Neural cell (in vitro differentiated cells): ENCODE measurements at regions not wholly inside any gene's neighbourhood (a gene's known extent, or its start where the extent isn't known, plus 50 kb on each side); places are given as distances from the start of the nearest gene placed in this dataset.

Experiments used
- EP300 ChIP-seq: fragments of 450-650 bp; conservative IDR thresholded peaks from 2 replicates; pipeline ENCODE4 v1.6.1; 2014; ENCODE audit warnings: antibody characterized with exemption, mild to moderate bottlenecking, moderate library complexity; ENCODE audit not compliant: poor library complexity, severe bottlenecking
- EZH2 ChIP-seq: fragments of 200-600, 300-800 bp; shearing (Covaris generic), sonication (generic); IDR thresholded peaks from 2 replicates; pipeline ENCODE4 v1.6.1; 2014; ENCODE audit warnings: antibody characterized with exemption, low read length, borderline replicate concordance, mild to moderate bottlenecking; ENCODE audit not compliant: insufficient read depth, poor library complexity, severe bottlenecking
- MXI1 ChIP-seq: fragments of 450-650 bp; conservative IDR thresholded peaks from 2 replicates; pipeline ENCODE4 v1.6.1; 2014; ENCODE audit warnings: antibody characterized with exemption, mild to moderate bottlenecking; ENCODE audit not compliant: poor library complexity, severe bottlenecking
- RAD21 ChIP-seq: fragments of 450-650 bp; conservative IDR thresholded peaks from 2 replicates; pipeline ENCODE4 v1.6.1; 2014; ENCODE audit warnings: antibody characterized with exemption, mild to moderate bottlenecking, moderate library complexity
- TF ChIP-seq, protein P1 (sequence below): fragments of 450-650 bp; IDR thresholded peaks from 2 replicates; pipeline ENCODE4 v1.5.1; 2014; ENCODE audit warnings: antibody characterized with exemption, mild to moderate bottlenecking, moderate library complexity; ENCODE audit not compliant: poor library complexity, severe bottlenecking

DNA sequence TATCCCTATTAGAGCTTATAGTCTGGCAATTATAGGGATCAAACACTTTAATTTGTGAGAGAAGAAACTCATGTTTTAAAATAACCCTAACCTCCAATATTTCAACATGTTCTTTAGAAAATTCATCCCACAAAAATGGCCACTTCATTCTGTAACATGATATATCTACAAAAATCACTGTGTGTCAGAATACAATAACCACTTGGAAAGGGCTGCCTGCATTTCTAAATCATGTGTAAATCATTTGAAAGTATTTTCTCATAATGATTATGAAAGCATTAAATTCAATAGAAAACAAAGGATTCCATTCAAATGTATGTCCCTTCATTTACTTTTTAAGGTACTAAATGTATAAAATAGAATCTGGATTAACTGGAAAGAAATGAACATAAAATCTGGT lies 101.4 kb upstream of the NHSL1 start:
- TF ChIP-seq MXI1 (no peak), RAD21 (no peak), EZH2 (no peak), EP300 (no peak)
- TF ChIP-seq, protein P1, sequence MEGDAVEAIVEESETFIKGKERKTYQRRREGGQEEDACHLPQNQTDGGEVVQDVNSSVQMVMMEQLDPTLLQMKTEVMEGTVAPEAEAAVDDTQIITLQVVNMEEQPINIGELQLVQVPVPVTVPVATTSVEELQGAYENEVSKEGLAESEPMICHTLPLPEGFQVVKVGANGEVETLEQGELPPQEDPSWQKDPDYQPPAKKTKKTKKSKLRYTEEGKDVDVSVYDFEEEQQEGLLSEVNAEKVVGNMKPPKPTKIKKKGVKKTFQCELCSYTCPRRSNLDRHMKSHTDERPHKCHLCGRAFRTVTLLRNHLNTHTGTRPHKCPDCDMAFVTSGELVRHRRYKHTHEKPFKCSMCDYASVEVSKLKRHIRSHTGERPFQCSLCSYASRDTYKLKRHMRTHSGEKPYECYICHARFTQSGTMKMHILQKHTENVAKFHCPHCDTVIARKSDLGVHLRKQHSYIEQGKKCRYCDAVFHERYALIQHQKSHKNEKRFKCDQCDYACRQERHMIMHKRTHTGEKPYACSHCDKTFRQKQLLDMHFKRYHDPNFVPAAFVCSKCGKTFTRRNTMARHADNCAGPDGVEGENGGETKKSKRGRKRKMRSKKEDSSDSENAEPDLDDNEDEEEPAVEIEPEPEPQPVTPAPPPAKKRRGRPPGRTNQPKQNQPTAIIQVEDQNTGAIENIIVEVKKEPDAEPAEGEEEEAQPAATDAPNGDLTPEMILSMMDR: no peak
